Activated CD8-positive, alpha-beta memory T cell treated with anti-CD3 and anti-CD28 coated beads, Interleukin-2, amount 50 U/mL, for 1 hour (primary cell): ENCODE measurements at regions not wholly inside any gene's neighbourhood (a gene's known extent, or its start where the extent isn't known, plus 50 kb on each side); places are given as distances from the start of the nearest gene placed in this dataset.
"Not testable (repeated sequence)": the region's sequence is repeated elsewhere in the genome, so short reads cannot be mapped to it uniquely, and the experiment has no call there.

Experiments
- DNase-seq: peaks from one replicate; pipeline ENCODE4 v3.0.0-alpha.2; 2020; ENCODE audit errors: extremely low read depth

- no peak for DNase-seq
Observed at GRCh38 chr7:68752485-68753178, 845.6 kb upstream of the AUTS2 start.

DNA sequence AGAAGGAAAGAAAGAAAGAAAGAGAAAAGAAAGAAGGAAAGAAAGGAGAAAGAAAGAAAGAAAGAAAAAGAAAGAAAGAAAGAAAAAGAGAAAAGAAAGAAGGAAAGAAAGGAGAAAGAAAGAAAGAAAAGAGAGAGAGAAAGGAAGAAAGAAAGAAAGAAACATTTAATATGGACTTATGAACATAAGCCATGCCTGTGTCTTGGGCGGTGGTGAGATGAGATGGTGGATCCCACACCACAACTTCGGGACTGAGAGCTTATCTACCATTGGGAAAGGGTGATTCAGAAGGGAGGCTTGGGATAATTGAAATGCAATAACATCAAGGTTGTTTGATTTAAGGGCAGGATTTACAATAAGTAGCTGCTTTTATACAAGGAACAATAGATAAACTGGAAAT is 843.9 kb upstream of the AUTS2 start:
- DNase-seq = no peak

DNA sequence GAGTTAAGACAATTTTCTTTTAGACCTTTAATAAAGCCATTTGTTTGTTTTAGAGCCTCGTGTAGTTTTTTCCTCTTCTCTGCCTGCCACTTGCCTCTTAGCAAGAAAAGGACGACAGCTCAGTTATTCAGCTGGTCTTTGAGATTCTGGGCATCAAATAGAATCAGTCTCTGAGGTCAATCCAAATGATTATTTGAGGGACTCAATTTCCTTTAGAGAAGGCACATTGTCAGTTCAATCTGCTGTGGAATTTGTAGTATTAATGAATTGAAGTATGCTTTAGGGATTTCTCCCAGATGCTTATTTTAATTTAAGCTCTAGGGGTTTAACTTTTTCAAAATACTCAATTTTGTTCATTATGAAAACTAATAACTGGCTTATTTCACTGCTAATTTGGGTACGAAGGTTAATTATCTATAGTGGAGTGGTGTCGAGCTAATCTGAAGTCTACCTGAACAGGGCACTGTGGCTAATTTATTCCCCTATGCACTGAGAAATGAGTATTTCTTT is 841.2 kb upstream of the AUTS2 start:
- DNase-seq = no peak

DNA sequence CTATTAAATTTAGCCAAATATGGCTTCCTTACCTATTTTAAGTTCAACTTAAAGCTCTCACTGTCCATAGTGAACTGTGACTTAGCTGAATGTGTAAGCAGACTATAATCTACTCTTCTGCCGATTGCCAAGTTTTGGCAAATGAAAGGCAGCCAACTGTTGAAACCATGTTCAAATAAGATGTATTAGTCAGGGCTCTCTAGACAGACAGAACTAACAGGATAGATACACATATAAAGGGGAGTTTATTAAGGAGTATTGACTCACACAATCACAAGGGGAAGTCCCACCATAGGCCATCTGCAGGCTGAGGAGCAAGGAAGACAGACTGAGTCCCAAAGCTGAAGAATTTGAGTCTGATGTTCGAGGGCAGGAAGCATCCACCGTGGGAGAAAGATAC is 837.7 kb upstream of the AUTS2 start:
- DNase-seq = no peak

DNA sequence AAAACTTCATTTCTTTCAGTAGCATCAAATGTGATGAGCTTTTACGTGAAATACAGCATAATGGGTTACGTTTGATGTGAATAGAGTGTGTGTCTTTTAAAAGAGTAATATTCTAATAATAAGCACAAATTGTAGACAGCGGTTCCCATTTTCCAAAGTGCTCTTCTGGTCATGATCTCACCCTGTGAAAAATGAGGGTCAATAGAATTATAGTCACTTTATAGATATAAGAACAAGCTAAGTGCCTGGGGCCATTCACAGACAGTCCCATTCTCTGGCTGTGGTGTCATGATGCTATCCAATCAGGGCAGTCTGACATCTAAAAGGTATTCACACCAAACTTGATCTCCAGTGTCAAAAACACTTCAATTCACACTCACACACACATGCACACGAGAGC is 830.8 kb upstream of the AUTS2 start:
- no peak for DNase-seq

DNA sequence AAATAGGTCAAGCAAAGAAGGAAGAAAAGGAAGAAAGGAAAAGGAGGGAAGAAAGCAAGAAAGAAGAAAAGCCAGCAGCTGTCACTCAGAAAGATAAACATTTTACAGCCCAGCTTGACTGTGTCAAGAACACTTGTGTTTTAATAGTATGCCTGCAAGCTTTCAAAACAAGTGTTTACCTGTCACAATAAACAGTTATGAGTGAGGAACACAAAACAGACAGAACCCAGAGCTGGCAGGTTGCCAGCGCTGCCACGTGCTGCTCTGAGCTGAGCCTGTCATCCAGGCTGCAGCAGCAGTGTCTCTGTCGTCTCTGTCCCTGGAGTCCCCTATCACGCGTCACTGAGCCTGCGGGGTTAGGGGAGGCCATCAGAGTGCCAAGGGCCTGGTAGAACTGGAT is 827.6 kb upstream of the AUTS2 start:
- no peak for DNase-seq

- no peak for DNase-seq
Observed at GRCh38 chr7:68776326-68776725, 821.9 kb upstream of the AUTS2 start.

DNA sequence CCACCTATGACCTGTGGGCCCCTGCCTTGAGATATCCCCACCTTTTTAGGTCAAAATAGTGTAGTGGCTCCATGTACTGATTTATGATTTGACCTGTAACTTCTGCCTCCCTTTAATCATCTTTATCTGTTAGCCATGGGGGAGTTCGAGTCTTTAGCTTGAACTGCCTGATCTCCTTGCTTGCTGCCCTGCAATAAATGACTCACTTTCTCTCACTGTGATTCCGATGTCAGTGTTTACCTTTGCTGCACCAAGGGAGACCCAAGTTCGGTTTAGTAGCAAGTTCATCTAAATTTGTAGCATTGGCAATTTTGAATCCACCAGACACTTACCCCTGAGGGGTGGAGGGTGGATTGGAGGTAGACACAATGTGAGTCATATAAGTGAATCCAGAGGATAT is 814.6 kb upstream of the AUTS2 start:
- DNase-seq = no peak

- no peak for DNase-seq
Observed at GRCh38 chr7:68785036-68785435, 813.2 kb upstream of the AUTS2 start.

GRCh38 chr7:68787566-68787965 is 810.7 kb upstream of the AUTS2 start:
- DNase-seq = no peak

GRCh38 chr7:68788529-68788928 is 809.7 kb upstream of the AUTS2 start:
- DNase-seq = not testable (repeated sequence)

DNA sequence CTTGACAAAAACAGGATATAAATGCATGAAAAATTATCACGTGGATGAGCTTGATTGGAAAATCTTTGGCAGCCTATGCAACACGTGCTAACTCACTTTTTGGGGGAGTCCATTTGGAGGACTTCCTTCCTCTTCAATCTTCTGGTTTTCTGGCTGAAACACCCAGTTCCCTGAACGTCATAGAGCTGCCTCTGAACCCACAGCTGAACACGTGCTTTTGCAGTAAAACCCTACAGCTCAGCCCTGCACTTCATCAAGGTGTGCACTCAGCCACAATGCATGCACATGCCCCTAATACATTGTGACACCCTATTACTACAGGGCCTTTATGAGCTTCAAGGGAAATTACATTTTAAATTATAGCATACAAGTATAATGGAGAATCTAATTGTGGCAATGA is 808.7 kb upstream of the AUTS2 start:
- no peak for DNase-seq

DNA sequence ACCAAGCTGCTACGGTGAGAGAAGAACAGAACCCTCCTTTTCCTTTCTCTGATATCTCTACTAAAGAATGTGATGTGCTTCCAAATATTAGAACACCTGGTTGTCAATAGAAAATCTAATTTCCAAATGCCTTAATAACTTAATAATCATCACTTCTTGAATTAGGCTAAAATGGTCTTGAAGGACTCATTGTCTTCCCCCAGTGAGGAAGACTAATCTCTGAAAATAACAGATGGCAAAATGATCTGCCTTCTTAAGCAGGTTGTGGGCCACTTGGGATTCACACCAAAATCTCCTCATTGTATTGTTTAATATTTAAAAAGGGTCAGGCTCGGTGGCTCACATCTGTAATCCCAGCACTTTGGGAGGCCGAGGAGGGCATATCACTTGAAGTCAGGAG is 805.9 kb upstream of the AUTS2 start:
- DNase-seq = no peak

- DNase-seq = no peak
Observed at GRCh38 chr7:68793513-68793912, 804.8 kb upstream of the AUTS2 start.

DNA sequence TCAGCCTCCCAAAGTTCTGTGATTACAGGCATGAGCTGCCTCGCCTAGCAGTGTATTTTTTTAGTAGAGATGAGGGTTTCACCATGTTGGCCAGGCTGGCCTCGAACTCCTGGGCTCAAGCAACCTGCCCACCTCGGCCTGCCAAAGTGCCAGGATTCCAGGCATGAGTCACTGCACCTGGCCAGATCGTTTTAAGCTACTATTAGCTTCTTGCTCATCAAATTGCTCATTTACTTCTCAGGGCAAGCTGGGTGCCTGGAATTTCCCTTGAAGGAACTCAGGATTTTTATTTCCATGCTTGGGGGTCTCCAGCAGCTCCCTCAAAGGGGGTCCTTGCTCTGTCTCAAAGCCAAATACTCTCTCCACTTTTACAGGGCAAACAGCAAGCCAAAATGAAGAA is 798.0 kb upstream of the AUTS2 start:
- no peak for DNase-seq

GRCh38 chr7:68805159-68805558 is 793.1 kb upstream of the AUTS2 start:
- DNase-seq = no peak

GRCh38 chr7:68807666-68808065 is 790.6 kb upstream of the AUTS2 start:
- DNase-seq = no peak

- DNase-seq = no peak
Observed at GRCh38 chr7:68813551-68814080, 784.7 kb upstream of the AUTS2 start.

DNA sequence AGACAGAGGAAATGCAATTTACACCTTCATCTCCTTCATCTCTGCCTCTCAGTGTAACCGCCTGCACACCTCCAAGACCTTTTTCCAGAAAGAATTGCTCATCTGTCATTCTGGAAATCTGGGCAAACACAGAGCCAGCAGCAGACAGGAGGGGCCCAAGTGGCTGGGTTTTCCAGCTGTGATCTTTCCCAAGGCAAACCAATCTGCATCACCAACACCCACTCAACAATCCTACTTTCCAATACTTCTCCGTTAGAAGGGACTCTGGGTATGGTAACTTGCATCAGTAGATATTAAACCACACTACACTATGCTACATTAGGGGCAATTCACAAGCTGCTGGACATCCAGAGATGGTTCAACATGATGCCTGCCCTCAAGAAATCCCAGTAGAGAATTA is 781.8 kb upstream of the AUTS2 start:
- no peak for DNase-seq

DNA sequence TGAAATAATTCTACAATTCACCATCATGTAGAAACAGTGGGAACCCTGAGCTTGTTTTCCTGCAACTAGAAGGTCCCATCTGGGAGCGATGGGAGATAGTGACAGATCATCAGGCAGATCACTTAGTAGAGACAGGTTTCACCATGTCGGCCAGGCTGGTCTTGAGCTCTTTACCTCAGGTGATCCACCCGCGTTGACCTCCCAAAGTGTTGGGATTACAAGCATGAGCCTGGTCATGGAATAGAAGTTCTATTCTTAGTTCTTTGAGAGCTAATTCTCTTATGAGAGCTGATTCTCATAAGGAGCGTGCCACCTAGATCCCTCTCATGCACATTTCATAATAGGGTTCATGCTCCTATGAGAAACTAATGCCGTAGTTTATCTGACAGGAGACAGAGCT is 778.0 kb upstream of the AUTS2 start:
- DNase-seq = no peak

GRCh38 chr7:68821846-68822245 is 776.4 kb upstream of the AUTS2 start:
- no peak for DNase-seq

GRCh38 chr7:68823996-68824780 is 774.1 kb upstream of the AUTS2 start:
- DNase-seq = no peak

- DNase-seq = no peak
Observed at GRCh38 chr7:68828575-68828974, 769.7 kb upstream of the AUTS2 start.
